ENCODE measurements at regions not wholly inside any gene's neighbourhood (a gene's known extent, or its start where the extent isn't known, plus 50 kb on each side); places are given as distances from the start of the nearest gene placed in this dataset.

- ChIA-PET POLR2A (ENCODE audit: unreplicated experiment) (no interaction called here), CTCF (no interaction called here)
- no peaks in the 10 kb centered on the region for H3K36me3 ChIP-seq (ENCODE audit: low read depth)
- no peaks in the 10 kb centered on the region for H3K9me3 ChIP-seq (ENCODE audit: insufficient read depth, low read depth)
- no peak overlapping the region for H3K4me3 ChIP-seq
- H2AFZ ChIP-seq: no peak overlapping the region
- H3K27me3 ChIP-seq (ENCODE audit: insufficient read depth, low read depth): peaks cover 24% of the 10 kb centered on the region; the same call in 1 of the 2 replicates
- no peaks in the 10 kb centered on the region for H3F3A ChIP-seq (ENCODE audit: insufficient read depth, low read depth)
- H3K27ac ChIP-seq: no peak overlapping the region
- no peaks in the 10 kb centered on the region for H3K9me2 ChIP-seq (ENCODE audit: insufficient read depth)
- no peak for DNase-seq
- intact Hi-C loops (cut with micrococcal nuclease; ENCODE audit: unreplicated experiment): no loop called here
- H4K20me1 ChIP-seq (ENCODE audit: insufficient read depth): no peaks in the 10 kb centered on the region
- H3K79me2 ChIP-seq (ENCODE audit: low read depth): no peaks in the 10 kb centered on the region
- no TSS peak for BruUV-seq (replicated peaks)
- no peak overlapping the region for H3K4me2 ChIP-seq
- H3K4me1 ChIP-seq (replicated peaks; ENCODE audit: insufficient read depth): no peaks in the 10 kb centered on the region
- TF ChIP-seq EZH2 (IDR thresholded peaks at IDR 0.05; ENCODE audit: low read depth): no peak
- no peak for TF ChIP-seq CTCF (conservative IDR thresholded peaks at IDR 0.05)
These were observed 155.2 kb downstream of the FOXD2 start for GRCh38 chr1:47593013-47593568.

- Histone ChIP-seq H3K9me3 (ENCODE audit: insufficient read depth, low read depth) (no peaks in the 10 kb centered on the region), H3K79me2 (ENCODE audit: low read depth) (no peaks in the 10 kb centered on the region), H3F3A (ENCODE audit: insufficient read depth, low read depth) (no peaks in the 10 kb centered on the region), H4K20me1 (ENCODE audit: insufficient read depth) (no peaks in the 10 kb centered on the region), H3K27ac (no peak overlapping the region), H3K4me3 (no peak overlapping the region), H3K9me2 (ENCODE audit: insufficient read depth) (no peaks in the 10 kb centered on the region), H2AFZ (no peak overlapping the region), H3K36me3 (ENCODE audit: low read depth) (no peaks in the 10 kb centered on the region), H3K4me1 (replicated peaks; ENCODE audit: insufficient read depth) (no peaks in the 10 kb centered on the region), H3K4me2 (no peak overlapping the region), H3K27me3 (ENCODE audit: insufficient read depth, low read depth) (peaks cover 18% of the 10 kb centered on the region; the same call in 1 of the 2 replicates)
- no TSS peak for BruUV-seq (replicated peaks)
- intact Hi-C loops (cut with micrococcal nuclease; ENCODE audit: unreplicated experiment): no loop called here
- no peak for DNase-seq
- ChIA-PET POLR2A (ENCODE audit: unreplicated experiment) (no interaction called here), CTCF (no interaction called here)
- no peak for TF ChIP-seq EZH2 (IDR thresholded peaks at IDR 0.05; ENCODE audit: low read depth)
- no peak for TF ChIP-seq CTCF (conservative IDR thresholded peaks at IDR 0.05)
These were observed 155.9 kb downstream of the FOXD2 start for GRCh38 chr1:47593598-47594285.

- no peaks in the 10 kb centered on the region for H3K36me3 ChIP-seq (ENCODE audit: low read depth)
- no peak overlapping the region for H3K4me3 ChIP-seq
- H3K27ac ChIP-seq: no peak overlapping the region
- ChIA-PET POLR2A (ENCODE audit: unreplicated experiment) (no interaction called here), CTCF (no interaction called here)
- no peak overlapping the region for H2AFZ ChIP-seq
- no peaks in the 10 kb centered on the region for H3K9me2 ChIP-seq (ENCODE audit: insufficient read depth)
- TF ChIP-seq CTCF (conservative IDR thresholded peaks at IDR 0.05): no peak
- TF ChIP-seq EZH2 (IDR thresholded peaks at IDR 0.05; ENCODE audit: low read depth): no peak
- H3F3A ChIP-seq (ENCODE audit: insufficient read depth, low read depth): no peaks in the 10 kb centered on the region
- H3K9me3 ChIP-seq (ENCODE audit: insufficient read depth, low read depth): peaks cover 1% of the 10 kb centered on the region; the same call in 1 of the 2 replicates
- H4K20me1 ChIP-seq (ENCODE audit: insufficient read depth): no peaks in the 10 kb centered on the region
- no TSS peak for BruUV-seq (replicated peaks)
- DNase-seq: no peak
- H3K79me2 ChIP-seq (ENCODE audit: low read depth): no peaks in the 10 kb centered on the region
- H3K4me1 ChIP-seq (replicated peaks; ENCODE audit: insufficient read depth): no peaks in the 10 kb centered on the region
- intact Hi-C loops (cut with micrococcal nuclease; ENCODE audit: unreplicated experiment): no loop called here
- peaks cover 9% of the 10 kb centered on the region; the same call in 1 of the 2 replicates for H3K27me3 ChIP-seq (ENCODE audit: insufficient read depth, low read depth)
- no peak overlapping the region for H3K4me2 ChIP-seq
These were observed 156.8 kb downstream of the FOXD2 start for GRCh38 chr1:47594627-47595026.
